Ectodermal cell (in vitro differentiated cells): ENCODE measurements at regions not wholly inside any gene's neighbourhood (a gene's known extent, or its start where the extent isn't known, plus 50 kb on each side); places are given as distances from the start of the nearest gene placed in this dataset.
"Not testable (repeated sequence)": the region's sequence is repeated elsewhere in the genome, so short reads cannot be mapped to it uniquely, and the experiment has no call there.

ENCODE experiments used
- H3K27ac ChIP-seq: 2 replicates; pipeline ENCODE4 v1.7.0; 2013; ENCODE audit warnings: mild to moderate bottlenecking, low read depth, low read length; ENCODE audit not compliant: insufficient read depth, poor library complexity, severe bottlenecking
- H3K27me3 ChIP-seq: 2 replicates; pipeline ENCODE4 v1.7.0; 2013; ENCODE audit warnings: mild to moderate bottlenecking, low read length; ENCODE audit not compliant: insufficient read depth, control insufficient read depth, poor library complexity, severe bottlenecking
- H3K36me3 ChIP-seq: one replicate; pipeline ENCODE4 v1.7.0; 2013; ENCODE audit warnings: low read length; ENCODE audit not compliant: control insufficient read depth, insufficient read depth
- H3K4me1 ChIP-seq: one replicate; pipeline ENCODE4 v1.7.0; 2013; ENCODE audit warnings: low read length; ENCODE audit not compliant: control insufficient read depth, insufficient read depth
- H3K4me3 ChIP-seq: 2 replicates; pipeline ENCODE4 v1.7.0; 2013; ENCODE audit warnings: low read depth, low read length, control low read depth; ENCODE audit not compliant: insufficient read depth
- H3K9me3 ChIP-seq: 2 replicates; pipeline ENCODE4 v1.7.0; 2013; ENCODE audit warnings: mild to moderate bottlenecking, low read length, moderate library complexity; ENCODE audit not compliant: control insufficient read depth
- WGBS, 2 experiments: methylation state at CpG; one replicate each; pipeline ENCODE4 v1.1.7; 2013; ENCODE audit warnings: missing lambda C conversion rate in 2 of 2; 5-methylcytosine and 5-hydroxymethylcytosine counted together

DNA sequence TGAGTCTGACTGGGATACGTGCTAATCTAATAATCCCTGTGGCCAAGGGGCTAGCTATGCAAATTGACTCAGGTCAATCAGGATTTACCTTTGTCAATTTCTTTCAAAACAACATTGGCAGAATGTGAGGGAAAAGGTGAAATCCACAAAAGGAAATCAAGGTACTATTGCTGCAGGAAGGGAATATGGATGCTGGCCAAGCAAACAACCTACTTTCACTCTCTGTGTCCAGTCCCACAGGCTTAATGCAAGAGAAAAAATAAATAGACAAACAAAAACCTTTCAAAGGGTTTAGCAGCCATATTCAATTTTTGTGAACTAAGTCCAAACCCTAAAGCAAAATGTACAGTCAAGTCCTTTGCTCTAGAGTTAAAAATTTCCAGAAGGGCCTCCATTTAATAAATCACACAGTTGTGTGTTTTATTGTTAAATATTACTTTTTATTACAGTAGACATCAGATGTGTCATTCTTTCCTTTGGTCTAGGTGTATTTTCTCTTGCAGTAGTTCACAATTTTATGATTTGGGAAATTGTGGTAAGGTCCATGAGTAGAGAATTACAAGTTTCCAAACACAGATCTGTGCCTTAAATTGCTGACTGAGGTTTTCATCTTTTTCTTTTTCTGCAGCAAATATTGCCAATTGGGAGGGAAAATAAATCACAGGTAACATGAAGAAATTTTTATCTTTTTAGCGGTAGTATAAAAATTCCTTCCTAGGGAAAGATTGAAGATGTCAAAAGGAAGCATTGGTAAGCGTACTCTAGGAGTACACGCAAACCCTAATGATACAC, 309.1 kb downstream of the DMAC1 start:
- Histone ChIP-seq H3K27me3 (no peaks in the 10 kb centered on the region), H3K9me3 (no peaks in the 10 kb centered on the region), H3K4me3 (no peak overlapping the region), H3K4me1 (peaks cover 4% of the 10 kb centered on the region), H3K27ac (no peak overlapping the region), H3K36me3 (no peaks in the 10 kb centered on the region)
- WGBS, 2 experiments, result 93 to 94% methylated on average over 4 of the region's 4 CpGs

DNA sequence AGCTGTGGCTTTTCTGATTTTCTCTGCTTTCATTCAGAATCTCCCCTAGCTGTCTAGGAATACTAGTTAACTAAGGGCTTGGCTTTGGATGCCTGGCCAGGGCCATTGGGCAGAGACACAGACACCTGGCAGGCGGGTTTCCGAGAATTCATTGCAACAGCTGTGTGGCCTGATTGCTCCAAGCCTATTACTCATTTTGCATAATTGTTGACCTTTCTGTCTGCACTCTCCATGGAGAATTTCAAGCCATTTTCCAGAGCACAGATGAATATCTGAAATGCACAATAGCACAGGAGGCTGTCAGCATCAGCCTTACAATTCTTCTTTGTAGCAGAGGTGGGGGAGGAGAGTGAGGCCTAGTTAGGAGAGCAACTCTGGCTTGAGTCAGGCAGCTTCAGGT, 310.5 kb downstream of the DMAC1 start:
- Histone ChIP-seq H3K36me3 (no peaks in the 10 kb centered on the region), H3K4me1 (peaks cover 4% of the 10 kb centered on the region), H3K9me3 (no peaks in the 10 kb centered on the region), H3K27me3 (no peaks in the 10 kb centered on the region), H3K4me3 (no peak overlapping the region), H3K27ac (no peak overlapping the region)
- WGBS, 2 experiments, result 83 to 94% methylated on average over 2 of the region's 2 CpGs

DNA sequence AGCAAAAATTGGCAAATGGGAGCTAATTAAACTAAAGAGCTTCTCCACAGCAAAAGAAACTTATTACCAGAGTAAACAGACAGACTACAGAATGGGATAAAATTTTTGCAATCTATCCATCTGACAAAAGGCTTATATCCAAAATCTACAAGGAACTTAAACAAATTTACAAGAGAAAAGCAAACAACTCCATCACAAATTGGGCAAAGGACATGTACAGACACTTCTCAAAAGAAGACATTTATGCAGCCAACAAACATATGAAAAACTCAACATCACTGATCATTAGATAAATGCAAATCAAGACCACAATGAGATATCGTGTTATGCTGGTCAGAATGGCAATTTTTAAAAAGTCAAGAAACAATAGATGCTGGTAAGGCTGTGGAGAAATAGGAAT, 315.6 kb downstream of the DMAC1 start:
- H3K4me1 ChIP-seq, H3K36me3 ChIP-seq, H3K4me3 ChIP-seq, H3K27me3 ChIP-seq, H3K27ac ChIP-seq, H3K9me3 ChIP-seq: not testable (repeated sequence)
- 88 to 91% methylated on average over 1 of the region's 1 CpG for whole genome bisulfite sequencing, 2 experiments

DNA sequence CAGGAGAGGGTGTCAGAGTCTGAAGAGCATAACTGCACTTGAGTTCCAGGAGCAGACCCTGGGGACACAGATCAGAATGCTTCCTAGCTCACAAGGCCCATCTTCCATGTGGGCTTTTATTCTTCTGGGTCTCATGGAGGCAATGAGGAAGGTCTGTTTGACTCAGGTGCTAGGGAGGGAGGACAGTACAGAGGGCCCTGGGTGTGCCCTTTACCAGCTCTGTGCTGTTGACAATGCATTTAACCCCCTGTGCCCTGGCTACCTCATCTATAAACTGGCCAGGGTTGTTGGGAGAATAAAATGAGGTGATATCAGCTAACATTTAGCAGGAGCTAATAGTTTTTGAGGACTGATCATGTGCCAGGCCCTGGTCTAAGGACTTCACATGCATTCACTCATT, 318.0 kb downstream of the DMAC1 start:
- no peaks in the 10 kb centered on the region for H3K4me1 ChIP-seq
- no peak overlapping the region for H3K4me3 ChIP-seq
- no peaks in the 10 kb centered on the region for H3K9me3 ChIP-seq
- H3K36me3 ChIP-seq, result no peaks in the 10 kb centered on the region
- H3K27me3 ChIP-seq, result no peaks in the 10 kb centered on the region
- no peak overlapping the region for H3K27ac ChIP-seq

DNA sequence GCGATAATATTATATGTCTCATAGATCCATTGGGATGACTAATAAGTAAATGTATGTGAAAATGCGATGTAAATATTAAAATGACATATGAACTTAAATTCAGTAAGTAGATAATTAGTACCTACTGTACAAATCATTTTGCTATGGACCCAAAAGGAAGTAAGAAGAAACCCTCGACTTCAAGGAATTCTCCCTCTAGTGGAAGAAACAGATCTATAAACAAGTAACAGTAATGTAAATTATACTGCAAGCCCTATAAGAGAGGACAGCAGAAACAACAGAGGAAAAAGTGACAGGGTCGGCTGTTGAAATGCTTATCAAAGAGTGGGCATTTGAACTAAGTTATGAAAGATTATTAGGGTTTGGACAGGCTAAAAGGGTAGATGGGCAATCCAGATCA, 320.3 kb downstream of the DMAC1 start:
- no peaks in the 10 kb centered on the region for H3K27me3 ChIP-seq
- no peaks in the 10 kb centered on the region for H3K4me1 ChIP-seq
- H3K36me3 ChIP-seq, result no peaks in the 10 kb centered on the region
- H3K4me3 ChIP-seq, result no peak overlapping the region
- H3K9me3 ChIP-seq, result no peaks in the 10 kb centered on the region
- H3K27ac ChIP-seq, result no peak overlapping the region
- 88 to 90% methylated on average over 1 to 3 of the region's 4 CpGs for WGBS, 2 experiments

DNA sequence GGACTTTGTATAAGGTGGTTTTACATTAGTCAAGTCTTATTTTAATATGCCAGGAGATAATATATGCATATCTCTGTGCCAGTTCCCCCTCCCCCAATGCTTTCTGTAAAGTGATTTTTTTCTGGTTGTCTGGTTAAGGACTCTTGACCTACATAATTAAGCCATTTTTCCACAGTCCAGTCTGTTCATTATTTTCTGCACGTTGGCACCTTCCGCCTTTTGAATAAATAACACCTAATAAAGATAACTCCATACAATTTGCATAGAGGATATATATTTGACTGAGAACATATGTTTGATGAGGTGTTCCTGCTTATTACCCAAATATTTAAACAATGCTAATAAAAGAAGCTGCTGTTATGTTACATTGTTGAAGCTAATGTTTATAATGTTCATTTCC, 320.9 kb downstream of the DMAC1 start:
- Histone ChIP-seq H3K27ac (no peak overlapping the region), H3K36me3 (no peaks in the 10 kb centered on the region), H3K4me3 (no peak overlapping the region), H3K27me3 (no peaks in the 10 kb centered on the region), H3K4me1 (no peaks in the 10 kb centered on the region), H3K9me3 (no peaks in the 10 kb centered on the region)
- whole genome bisulfite sequencing, 2 experiments, result no CpG with 5 or more reads among the region's 2 CpGs

DNA sequence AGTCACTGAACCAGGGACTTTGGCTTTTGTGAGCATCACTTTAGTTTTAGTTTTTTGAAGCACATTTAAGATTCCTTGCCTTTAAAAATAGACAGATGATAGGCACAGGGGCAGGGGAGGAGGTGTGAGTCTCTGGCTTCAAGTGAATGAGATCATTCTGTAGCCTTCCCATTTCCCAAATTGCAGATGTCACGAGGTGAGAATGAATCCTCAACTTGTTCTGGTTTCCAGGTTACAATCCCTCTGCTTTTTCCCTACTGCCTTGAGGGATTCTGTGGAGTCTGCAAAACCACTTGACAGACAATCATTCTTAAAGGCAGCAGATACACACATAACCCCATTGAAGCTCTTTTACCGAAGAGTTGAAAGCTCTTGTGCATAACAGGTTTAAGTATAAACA, 332.4 kb downstream of the DMAC1 start:
- H3K27ac ChIP-seq, result no peak overlapping the region
- H3K27me3 ChIP-seq, result no peaks in the 10 kb centered on the region
- no peaks in the 10 kb centered on the region for H3K36me3 ChIP-seq
- no peak overlapping the region for H3K4me3 ChIP-seq
- 92 to 93% methylated on average over 2 of the region's 2 CpGs for WGBS, 2 experiments
- no peaks in the 10 kb centered on the region for H3K4me1 ChIP-seq
- H3K9me3 ChIP-seq, result no peaks in the 10 kb centered on the region

DNA sequence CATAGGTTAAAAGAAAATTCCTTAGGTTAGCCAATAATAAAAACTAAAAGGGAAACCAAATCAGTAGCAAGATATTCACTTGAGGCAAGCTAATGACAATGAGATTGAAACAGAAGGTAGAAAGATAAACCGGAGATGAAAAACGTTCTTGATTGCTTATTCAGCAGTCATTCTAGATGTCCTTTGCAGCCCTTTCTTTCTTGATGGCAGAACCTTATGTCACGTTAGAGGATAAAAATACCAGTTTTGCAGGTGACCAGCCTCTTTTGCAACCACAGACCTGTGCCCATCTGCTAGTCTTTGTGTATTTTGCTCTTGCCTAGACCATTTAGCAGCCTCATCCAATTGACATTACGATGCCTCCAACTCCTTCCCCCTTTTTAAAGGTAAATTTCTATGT, 337.8 kb downstream of the DMAC1 start:
- Histone ChIP-seq H3K4me1 (no peaks in the 10 kb centered on the region), H3K27me3 (no peaks in the 10 kb centered on the region), H3K9me3 (no peaks in the 10 kb centered on the region), H3K36me3 (no peaks in the 10 kb centered on the region), H3K4me3 (no peak overlapping the region), H3K27ac (no peak overlapping the region)
- 90 to 93% methylated on average over 3 to 4 of the region's 4 CpGs for WGBS, 2 experiments

DNA sequence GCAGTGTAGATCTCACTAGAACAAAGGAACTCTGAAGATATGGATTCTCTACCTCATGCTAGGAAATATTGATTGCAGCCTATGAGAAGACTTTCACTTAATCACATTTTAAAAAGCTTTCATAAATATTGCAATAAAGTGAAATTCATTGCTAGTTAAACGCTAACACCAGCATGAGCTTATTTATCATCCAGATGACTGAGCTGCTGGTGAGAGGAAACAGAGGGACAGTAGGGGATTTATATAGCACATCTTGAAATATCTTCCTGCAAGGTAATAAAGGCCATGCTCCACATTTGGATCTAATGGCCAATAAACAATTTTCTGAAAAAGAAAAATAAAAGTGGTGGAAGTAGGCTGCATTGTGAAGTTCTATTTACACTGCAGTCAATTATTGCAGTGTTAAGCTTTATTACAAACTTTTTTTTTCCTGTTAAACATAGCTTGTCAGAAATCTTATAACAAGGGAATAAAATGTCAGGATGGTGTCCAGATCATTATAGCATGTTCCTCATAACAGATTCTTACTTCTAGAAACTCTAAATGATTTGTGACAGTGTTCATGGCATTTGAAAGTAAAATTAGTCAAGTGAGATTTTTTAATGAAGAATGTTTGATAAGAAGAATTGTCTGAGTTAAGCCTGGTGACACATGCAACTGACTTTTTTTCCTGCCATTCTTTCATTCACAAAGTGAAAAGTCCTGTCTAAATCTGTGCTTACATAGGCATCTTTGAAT, 342.6 kb downstream of the DMAC1 start:
- Histone ChIP-seq H3K36me3 (no peaks in the 10 kb centered on the region), H3K4me3 (no peak overlapping the region), H3K4me1 (no peaks in the 10 kb centered on the region), H3K9me3 (no peaks in the 10 kb centered on the region), H3K27me3 (no peaks in the 10 kb centered on the region), H3K27ac (no peak overlapping the region)
- 100% methylated on average over 1 of the region's 1 CpG for WGBS, 2 experiments

DNA sequence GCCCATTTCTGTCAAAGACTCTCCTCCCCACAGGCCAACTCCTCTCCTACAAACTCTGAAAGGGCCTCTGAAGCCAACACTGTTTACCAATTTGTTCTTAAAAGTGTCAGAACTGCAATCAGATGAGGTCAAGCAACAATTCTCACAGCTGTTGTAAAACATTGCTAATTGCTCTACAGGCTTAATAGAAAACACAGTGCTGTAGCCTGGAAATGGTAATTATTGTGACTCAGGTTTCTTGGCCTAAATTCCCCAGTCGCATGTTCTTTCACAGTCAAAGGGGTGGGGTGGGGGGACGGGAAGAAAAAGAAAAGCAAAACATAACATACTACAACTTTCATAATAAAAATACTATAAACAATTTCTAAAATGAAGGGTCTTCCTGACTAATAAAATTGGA, 343.2 kb downstream of the DMAC1 start:
- H3K36me3 ChIP-seq, result no peaks in the 10 kb centered on the region
- no peaks in the 10 kb centered on the region for H3K27me3 ChIP-seq
- 100% methylated on average over 1 of the region's 2 CpGs; no CpG with 5 or more reads in 1 of the 2 experiments for WGBS, 2 experiments
- H3K9me3 ChIP-seq, result no peaks in the 10 kb centered on the region
- H3K4me1 ChIP-seq, result no peaks in the 10 kb centered on the region
- no peak overlapping the region for H3K27ac ChIP-seq
- H3K4me3 ChIP-seq, result no peak overlapping the region
